Kidney epithelial cell (primary cell): ENCODE measurements at regions not wholly inside any gene's neighbourhood (a gene's known extent, or its start where the extent isn't known, plus 50 kb on each side); places are given as distances from the start of the nearest gene placed in this dataset.

Experiments
- DNase-seq: peaks from one replicate; pipeline ENCODE4 v3.0.0-alpha.2; 2010; ENCODE audit warnings: low read depth
- H3K27me3 ChIP-seq: 2 replicates; pipeline ENCODE4 v1.6.0; 2011; ENCODE audit warnings: low read length; ENCODE audit not compliant: control insufficient read depth, insufficient read depth
- H3K36me3 ChIP-seq: 2 replicates; pipeline ENCODE4 v1.5.1; 2011; ENCODE audit warnings: low read length; ENCODE audit not compliant: control insufficient read depth, insufficient read depth
- H3K4me3 ChIP-seq: 2 replicates; pipeline ENCODE4 v1.5.1; 2011; ENCODE audit warnings: low read depth, mild to moderate bottlenecking, control low read depth, low read length
- CTCF ChIP-seq: IDR thresholded peaks from 2 replicates; pipeline ENCODE4 v1.5.1; 2011; ENCODE audit warnings: mild to moderate bottlenecking, moderate library complexity, low read length, control low read depth, inconsistent platforms; ENCODE audit not compliant: insufficient read depth, poor library complexity, severe bottlenecking

GRCh38 chr13:89153941-89154340 is 1482.8 kb downstream of the SLITRK5 start:
- Histone ChIP-seq H3K36me3 (no peaks in the 10 kb centered on the region), H3K27me3 (no peaks in the 10 kb centered on the region), H3K4me3 (no peak overlapping the region)
- DNase-seq: no peak
- TF ChIP-seq CTCF: no peak

- Histone ChIP-seq H3K4me3 (no peak overlapping the region), H3K27me3 (no peaks in the 10 kb centered on the region), H3K36me3 (no peaks in the 10 kb centered on the region)
- DNase-seq: no peak
- TF ChIP-seq CTCF: no peak
Observed at GRCh38 chr13:89163096-89163495, 1491.9 kb downstream of the SLITRK5 start.

- no peak overlapping the region for H3K4me3 ChIP-seq
- no peaks in the 10 kb centered on the region for H3K27me3 ChIP-seq
- DNase-seq: no peak
- TF ChIP-seq CTCF: no peak
- no peaks in the 10 kb centered on the region for H3K36me3 ChIP-seq
Observed at GRCh38 chr13:89165685-89166084, 1494.5 kb downstream of the SLITRK5 start.

- no peak for DNase-seq
- H3K36me3 ChIP-seq: no peaks in the 10 kb centered on the region
- TF ChIP-seq CTCF: no peak
Observed at GRCh38 chr13:89169951-89170350, 1498.8 kb downstream of the SLITRK5 start.

GRCh38 chr13:89181041-89181440 is 1509.9 kb downstream of the SLITRK5 start:
- no peak overlapping the region for H3K4me3 ChIP-seq
- no peak for DNase-seq
- no peak for TF ChIP-seq CTCF
- no peaks in the 10 kb centered on the region for H3K36me3 ChIP-seq
- no peaks in the 10 kb centered on the region for H3K27me3 ChIP-seq

More at GRCh38 chr13:89169951-89170350, 1498.8 kb downstream of the SLITRK5 start:
- H3K27me3 ChIP-seq: no peaks in the 10 kb centered on the region
- no peak overlapping the region for H3K4me3 ChIP-seq

- TF ChIP-seq CTCF: no peak
- H3K4me3 ChIP-seq: no peak overlapping the region
- DNase-seq: no peak
- no peaks in the 10 kb centered on the region for H3K27me3 ChIP-seq
- H3K36me3 ChIP-seq: no peaks in the 10 kb centered on the region
Observed at GRCh38 chr13:89199138-89199537, 1528.0 kb downstream of the SLITRK5 start.
